IMR-90 (cell line): ENCODE measurements at regions not wholly inside any gene's neighbourhood (a gene's known extent, or its start where the extent isn't known, plus 50 kb on each side); places are given as distances from the start of the nearest gene placed in this dataset.

ENCODE experiments used
- ATAC-seq: fragments of 200-7000 bp; cut with Tn5 transposase; 2 replicates; pipeline ENCODE4 v1.9.1; 2020; ENCODE audit warnings: low read depth, mild to moderate bottlenecking, moderate library complexity
- BruUV-seq: library from RNA; stranded (reverse); fragments of 400-500 nt; replicated peaks from 2 replicates; lab custom pipeline; 2021; lab: Mats Ljungman, UMichigan
- CTCF ChIA-PET: fragments of 300-600 bp; formaldehyde crosslinking; extraction: SDS; loops from one replicate; lab custom pipeline; 2021; ENCODE audit warnings: antibody characterized with exemption; lab: Yijun Ruan, JAX
- POLR2A ChIA-PET: fragments of 300-600 bp; sonication (Branson Sonifier 250); formaldehyde crosslinking; loops from one replicate; lab custom pipeline; 2022; ENCODE audit warnings: antibody characterized with exemption; ENCODE audit not compliant: unreplicated experiment; lab: Charles Lee
- DNase-seq: peaks from one replicate; pipeline ENCODE4 v3.0.0; 2013
- H2AFZ ChIP-seq: replicated peaks from 2 replicates; pipeline ENCODE3; 2013; ENCODE audit warnings: low read length, mild to moderate bottlenecking; ENCODE audit not compliant: poor library complexity
- H2AK5ac ChIP-seq: 2 replicates; pipeline ENCODE4 v1.6.1; 2013; ENCODE audit warnings: low read depth, low read length, inconsistent platforms
- H2AK9ac ChIP-seq: replicated peaks from 2 replicates; pipeline ENCODE3; 2013; ENCODE audit warnings: mild to moderate bottlenecking, low read depth, low read length, moderate library complexity; ENCODE audit not compliant: poor library complexity
- H2BK120ac ChIP-seq: 2 replicates; pipeline ENCODE4 v1.6.1; 2013; ENCODE audit warnings: low read depth, low read length, inconsistent platforms
- H2BK15ac ChIP-seq: 3 replicates; pipeline ENCODE4 v1.6.1; 2013; ENCODE audit warnings: low read depth, low read length, inconsistent platforms
- H2BK20ac ChIP-seq: 2 replicates; pipeline ENCODE4 v1.6.1; 2013; ENCODE audit warnings: low read depth, mild to moderate bottlenecking, inconsistent platforms, low read length, moderate library complexity
- H2BK5ac ChIP-seq: 2 replicates; pipeline ENCODE4 v1.6.1; 2013; ENCODE audit warnings: mild to moderate bottlenecking, low read depth, low read length, inconsistent platforms; ENCODE audit not compliant: poor library complexity, severe bottlenecking
- H3K14ac ChIP-seq: replicated peaks from 2 replicates; pipeline ENCODE4 v1.6.1; 2013; ENCODE audit warnings: low read depth, low read length, inconsistent platforms
- H3K18ac ChIP-seq: 2 replicates; pipeline ENCODE4 v1.6.1; 2013; ENCODE audit warnings: low read depth, low read length, control low read depth
- H3K23ac ChIP-seq: 2 replicates; pipeline ENCODE4 v1.6.1; 2013; ENCODE audit warnings: low read depth, low read length, inconsistent platforms
- H3K27ac ChIP-seq: 2 replicates; pipeline ENCODE4 v1.5.1; 2013; ENCODE audit warnings: mild to moderate bottlenecking, control low read depth, low read length; ENCODE audit not compliant: insufficient read depth
- H3K27me3 ChIP-seq: 2 replicates; pipeline ENCODE4 v1.6.1; 2013; ENCODE audit warnings: low read length; ENCODE audit not compliant: control insufficient read depth, insufficient read depth
- H3K36me3 ChIP-seq: 2 replicates; pipeline ENCODE4 v1.6.1; 2013; ENCODE audit warnings: low read length, mixed read lengths; ENCODE audit not compliant: control insufficient read depth, insufficient read depth
- H3K4ac ChIP-seq: 2 replicates; pipeline ENCODE4 v1.6.1; 2013; ENCODE audit warnings: low read depth, low read length, inconsistent platforms
- H3K4me1 ChIP-seq: 2 replicates; pipeline ENCODE4 v1.6.1; 2013; ENCODE audit warnings: low read length, mixed read lengths; ENCODE audit not compliant: control insufficient read depth, insufficient read depth
- H3K4me2 ChIP-seq: 2 replicates; pipeline ENCODE4 v1.6.1; 2013; ENCODE audit warnings: low read depth, mild to moderate bottlenecking, control low read depth, low read length, moderate library complexity
- H3K4me3 ChIP-seq: 2 replicates; pipeline ENCODE4 v1.5.1; 2013; ENCODE audit warnings: low read depth, mild to moderate bottlenecking, control low read depth, low read length, moderate library complexity; ENCODE audit not compliant: insufficient read depth
- H3K56ac ChIP-seq: 2 replicates; pipeline ENCODE4 v1.6.1; 2013; ENCODE audit warnings: low read length, inconsistent platforms; ENCODE audit not compliant: insufficient read depth; ENCODE audit errors: extremely low read depth
- H3K79me1 ChIP-seq, 2 experiments: 2 replicates each; pipeline ENCODE4 v1.6.1; 2013; ENCODE audit warnings: low read length in 2 of 2, inconsistent platforms in 1 of 2, low read depth in 1 of 2
- H3K9ac ChIP-seq: 2 replicates; pipeline ENCODE4 v1.6.1; 2013; ENCODE audit warnings: low read depth, low read length, control low read depth
- H3K9me1 ChIP-seq: 2 replicates; pipeline ENCODE4 v1.6.1; 2013; ENCODE audit warnings: low read length, inconsistent platforms; ENCODE audit not compliant: insufficient read depth
- H3K9me3 ChIP-seq: 2 replicates; pipeline ENCODE4 v1.6.1; 2013; ENCODE audit warnings: low read length; ENCODE audit not compliant: control insufficient read depth, insufficient read depth
- H4K20me1 ChIP-seq: 2 replicates; pipeline ENCODE4 v1.6.1; 2013; ENCODE audit warnings: low read length, inconsistent platforms; ENCODE audit not compliant: insufficient read depth
- H4K5ac ChIP-seq: 2 replicates; pipeline ENCODE4 v1.6.1; 2013; ENCODE audit warnings: mild to moderate bottlenecking, low read depth, low read length, control low read depth
- H4K8ac ChIP-seq, 2 experiments: 2 replicates each; pipeline ENCODE4 v1.6.1; 2013; ENCODE audit warnings: low read depth in 2 of 2, low read length in 2 of 2, control low read depth in 1 of 2, inconsistent platforms in 1 of 2
- H4K91ac ChIP-seq: 2 replicates; pipeline ENCODE4 v1.6.1; 2013; ENCODE audit warnings: low read depth, low read length, inconsistent platforms; ENCODE audit not compliant: insufficient read depth
- BHLHE40 ChIP-seq: fragments of 150-350 bp; IDR thresholded peaks from 2 replicates; pipeline ENCODE4 v1.6.1; 2016; ENCODE audit warnings: mild to moderate bottlenecking, low read depth, low read length
- CEBPB ChIP-seq: IDR thresholded peaks from 2 replicates; pipeline ENCODE4 v1.6.1; 2012; ENCODE audit warnings: low read depth, low read length, improper control_type of control experiment
- CHD1 ChIP-seq: IDR thresholded peaks from 2 replicates; pipeline ENCODE4 v1.6.1; 2012; ENCODE audit warnings: low read depth, low read length, improper control_type of control experiment
- CTCF ChIP-seq: conservative IDR thresholded peaks from 2 replicates; pipeline ENCODE4 v1.5.1; 2012; ENCODE audit warnings: mild to moderate bottlenecking, low read depth, low read length, improper control_type of control experiment
- ELK1 ChIP-seq: fragments of 150-350 bp; IDR thresholded peaks from 2 replicates; pipeline ENCODE4 v1.6.1; 2016; ENCODE audit warnings: low read depth, mild to moderate bottlenecking, low read length, moderate library complexity, borderline replicate concordance
- FOS ChIP-seq: fragments of 150-350 bp; IDR thresholded peaks from 2 replicates; pipeline ENCODE4 v1.6.1; 2016; ENCODE audit warnings: low read depth, low read length
- MAFK ChIP-seq: IDR thresholded peaks from 2 replicates; pipeline ENCODE4 v1.6.1; 2012; ENCODE audit warnings: low read depth, low read length, improper control_type of control experiment
- MAZ ChIP-seq: IDR thresholded peaks from 2 replicates; pipeline ENCODE4 v1.6.1; 2012; ENCODE audit warnings: low read depth, mild to moderate bottlenecking, low read length, improper control_type of control experiment, moderate library complexity, borderline replicate concordance
- MXI1 ChIP-seq: IDR thresholded peaks from 2 replicates; pipeline ENCODE4 v1.6.1; 2012; ENCODE audit warnings: low read depth, mild to moderate bottlenecking, low read length, moderate library complexity, borderline replicate concordance
- NFE2L2 ChIP-seq: fragments of 150-350 bp; IDR thresholded peaks from 2 replicates; pipeline ENCODE4 v1.6.1; 2016; ENCODE audit warnings: low read depth, mild to moderate bottlenecking, low read length
- POLR2A ChIP-seq: IDR thresholded peaks from 2 replicates; pipeline ENCODE4 v1.6.1; 2012; ENCODE audit warnings: mild to moderate bottlenecking, low read depth, low read length
- RAD21 ChIP-seq: IDR thresholded peaks from 2 replicates; pipeline ENCODE4 v1.6.1; 2012; ENCODE audit warnings: low read length, improper control_type of control experiment
- RCOR1 ChIP-seq: IDR thresholded peaks from 2 replicates; pipeline ENCODE4 v1.6.1; 2012; ENCODE audit warnings: mild to moderate bottlenecking, low read length, improper control_type of control experiment; ENCODE audit not compliant: insufficient replicate concordance
- RFX5 ChIP-seq: IDR thresholded peaks from 2 replicates; pipeline ENCODE4 v1.8.0; 2012; ENCODE audit warnings: low read depth, mild to moderate bottlenecking, low read length, moderate library complexity
- SMC3 ChIP-seq: fragments of 150-350 bp; IDR thresholded peaks from 2 replicates; pipeline ENCODE4 v1.6.1; 2016; ENCODE audit warnings: low read depth, mild to moderate bottlenecking, antibody characterized with exemption, low read length, moderate library complexity
- USF2 ChIP-seq: fragments of 150-350 bp; IDR thresholded peaks from 2 replicates; pipeline ENCODE4 v1.6.1; 2017; ENCODE audit warnings: mild to moderate bottlenecking, antibody characterized with exemption, low read length, low read depth
- WGBS, 2 experiments: methylation state at CpG; one replicate each; pipeline versions ENCODE4 v1.1.5 to v1.1.7; 2013; ENCODE audit warnings: missing lambda C conversion rate in 2 of 2; ENCODE audit not compliant: insufficient read length in 1 of 2; ENCODE audit errors: extremely low coverage in 2 of 2; 5-methylcytosine and 5-hydroxymethylcytosine counted together
- dilution Hi-C: fragments of 300-500 bp; cut with HindIII; formaldehyde crosslinking; loops from one replicate; pipeline ENCODE4 v1.14.3; 2018; ENCODE audit warnings: low sequenced_read_pairs; ENCODE audit not compliant: unreplicated experiment
- in situ Hi-C: fragments of 300-500 bp; cut with MboI; formaldehyde crosslinking; loops from 3 replicates; pipeline ENCODE4 v1.14.3; 2019; ENCODE audit warnings: low sequenced_read_pairs, inconsistent platforms, mixed read lengths
- intact Hi-C: fragments of 100-400 bp; cut with micrococcal nuclease; formaldehyde crosslinking; loops from 2 replicates; pipeline ENCODE4 v1.10.0; 2022

GRCh38 chr2:7627583-7627982 is 710.4 kb downstream of the RNF144A start:
- no peak overlapping the region for H4K8ac ChIP-seq
- no peak overlapping the region for H3K9ac ChIP-seq
- H2BK120ac ChIP-seq, result no peak overlapping the region
- H3K4ac ChIP-seq, result no peak overlapping the region
- H3K14ac ChIP-seq, result no peak overlapping the region
- no peak overlapping the region for H3K27ac ChIP-seq
- ATAC-seq (no peak), DNase-seq (peak; percentile 3)
- H3K56ac ChIP-seq, result no peak overlapping the region
- CTCF ChIA-PET, result no interaction called here
- no peaks in the 10 kb centered on the region for H4K20me1 ChIP-seq
- intact Hi-C loops (no loop called here), in situ Hi-C loops (no loop called here), dilution Hi-C loops (no loop called here)
- H3K27me3 ChIP-seq, result no peaks in the 10 kb centered on the region
- no peak overlapping the region for H4K5ac ChIP-seq
- H3K4me2 ChIP-seq, result no peak overlapping the region
- H3K79me1 ChIP-seq, result no peaks in the 10 kb centered on the region
- no peaks in the 10 kb centered on the region for H3K4me1 ChIP-seq
- no peak overlapping the region for H2BK15ac ChIP-seq
- WGBS, 2 experiments, result 58% methylated on average over 3 of the region's 3 CpGs; no CpG with 5 or more reads in 1 of the 2 experiments
- TF ChIP-seq NFE2L2 (no peak), RAD21 (no peak), RCOR1 (no peak), CHD1 (no peak), SMC3 (no peak), CEBPB (no peak), USF2 (no peak), MXI1 (no peak), CTCF (no peak), RFX5 (no peak), POLR2A (no peak), ELK1 (no peak), MAZ (no peak), BHLHE40 (no peak), MAFK (no peak), FOS (no peak)
- no peak overlapping the region for H3K18ac ChIP-seq
- no TSS peak for BruUV-seq
- H2AK5ac ChIP-seq, result no peak overlapping the region
- peaks cover 3% of the 10 kb centered on the region; the same call in 1 of the 2 replicates for H3K9me3 ChIP-seq
- H3K23ac ChIP-seq, result no peak overlapping the region
- H3K9me1 ChIP-seq, result no peaks in the 10 kb centered on the region
- H3K4me3 ChIP-seq, result no peak overlapping the region
- H2BK20ac ChIP-seq, result no peak overlapping the region
- H3K36me3 ChIP-seq, result no peaks in the 10 kb centered on the region
- H2AFZ ChIP-seq, result no peak overlapping the region
- no peak overlapping the region for H4K91ac ChIP-seq
- POLR2A ChIA-PET, result no interaction called here
- H2BK5ac ChIP-seq, result no peak overlapping the region
- H2AK9ac ChIP-seq, result no peak overlapping the region
